ENCODE measurements at regions not wholly inside any gene's neighbourhood (a gene's known extent, or its start where the extent isn't known, plus 50 kb on each side); places are given as distances from the start of the nearest gene placed in this dataset.
"Not testable (repeated sequence)": the region's sequence is repeated elsewhere in the genome, so short reads cannot be mapped to it uniquely, and the experiment has no call there.

- no peak overlapping the region for H3K27ac ChIP-seq (ENCODE audit: insufficient read depth, low read depth, low read length, poor library complexity, severe bottlenecking)
- no peaks in the 10 kb centered on the region for H3K9me3 ChIP-seq (ENCODE audit: control insufficient read depth, low read length)
- H3K4me1 ChIP-seq (ENCODE audit: control insufficient read depth, insufficient read depth, low read length): no peaks in the 10 kb centered on the region
- H3K4me3 ChIP-seq (ENCODE audit: insufficient read depth, low read depth, low read length): no peak overlapping the region
- H3K27me3 ChIP-seq (ENCODE audit: control insufficient read depth, insufficient read depth, low read length, poor library complexity, severe bottlenecking): peaks cover 5% of the 10 kb centered on the region
- 88 to 94% methylated on average over 9 of the region's 9 CpGs for WGBS, 2 experiments
- H3K36me3 ChIP-seq (ENCODE audit: control insufficient read depth, insufficient read depth, low read length): no peaks in the 10 kb centered on the region
Observed at GRCh38 chr6:27183060-27183832, 64.3 kb upstream of the PRSS16 start.

DNA sequence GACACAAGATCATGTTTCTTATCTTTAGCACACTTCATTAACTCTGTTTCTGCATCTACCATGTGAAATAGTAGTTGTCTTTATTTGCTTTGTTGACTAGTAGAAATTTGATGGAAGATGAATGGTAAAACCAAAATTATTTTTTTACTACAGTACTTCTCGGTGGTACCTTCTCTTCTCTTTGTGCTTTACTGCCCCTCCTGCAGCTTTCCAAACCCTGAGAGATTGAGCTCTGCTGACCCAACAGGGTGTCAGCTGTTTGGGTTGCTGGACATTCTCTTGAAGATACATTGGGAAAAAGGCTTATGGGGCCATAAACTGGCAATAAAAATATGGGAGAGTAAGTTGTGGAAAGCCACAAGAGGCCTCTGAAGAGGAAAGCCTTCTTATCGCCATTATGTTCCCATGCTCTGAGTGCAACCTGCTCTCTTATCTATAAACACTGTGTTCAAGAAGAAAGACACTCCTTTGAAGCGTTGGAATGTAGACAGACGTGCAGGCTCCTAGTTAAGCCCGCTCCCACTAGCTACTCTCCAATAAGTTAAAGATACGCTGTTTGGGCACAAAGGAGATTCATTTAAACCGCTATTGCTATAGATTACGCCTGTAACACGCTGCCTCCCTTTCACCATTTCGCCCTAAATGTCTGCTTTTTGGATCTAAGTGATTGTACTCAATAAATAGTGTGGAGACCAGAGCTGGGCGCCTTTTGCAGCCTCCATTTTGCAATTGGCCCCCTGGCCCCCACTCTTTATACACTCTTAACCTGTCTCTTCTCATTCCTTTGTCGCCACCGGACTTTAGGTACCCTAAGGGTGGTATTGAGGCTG is 60.1 kb upstream of the PRSS16 start:
- Histone ChIP-seq H3K27me3 (ENCODE audit: control insufficient read depth, insufficient read depth, low read length, poor library complexity, severe bottlenecking) (peaks cover 5% of the 10 kb centered on the region), H3K36me3 (ENCODE audit: control insufficient read depth, insufficient read depth, low read length) (no peaks in the 10 kb centered on the region), H3K4me3 (ENCODE audit: insufficient read depth, low read depth, low read length) (peak overlapping the region; percentile 52), H3K9me3 (ENCODE audit: control insufficient read depth, low read length) (no peaks in the 10 kb centered on the region), H3K27ac (ENCODE audit: insufficient read depth, low read depth, low read length, poor library complexity, severe bottlenecking) (no peak overlapping the region), H3K4me1 (ENCODE audit: control insufficient read depth, insufficient read depth, low read length) (no peaks in the 10 kb centered on the region)
- 71 to 73% methylated on average over 12 to 13 of the region's 13 CpGs for WGBS, 2 experiments

DNA sequence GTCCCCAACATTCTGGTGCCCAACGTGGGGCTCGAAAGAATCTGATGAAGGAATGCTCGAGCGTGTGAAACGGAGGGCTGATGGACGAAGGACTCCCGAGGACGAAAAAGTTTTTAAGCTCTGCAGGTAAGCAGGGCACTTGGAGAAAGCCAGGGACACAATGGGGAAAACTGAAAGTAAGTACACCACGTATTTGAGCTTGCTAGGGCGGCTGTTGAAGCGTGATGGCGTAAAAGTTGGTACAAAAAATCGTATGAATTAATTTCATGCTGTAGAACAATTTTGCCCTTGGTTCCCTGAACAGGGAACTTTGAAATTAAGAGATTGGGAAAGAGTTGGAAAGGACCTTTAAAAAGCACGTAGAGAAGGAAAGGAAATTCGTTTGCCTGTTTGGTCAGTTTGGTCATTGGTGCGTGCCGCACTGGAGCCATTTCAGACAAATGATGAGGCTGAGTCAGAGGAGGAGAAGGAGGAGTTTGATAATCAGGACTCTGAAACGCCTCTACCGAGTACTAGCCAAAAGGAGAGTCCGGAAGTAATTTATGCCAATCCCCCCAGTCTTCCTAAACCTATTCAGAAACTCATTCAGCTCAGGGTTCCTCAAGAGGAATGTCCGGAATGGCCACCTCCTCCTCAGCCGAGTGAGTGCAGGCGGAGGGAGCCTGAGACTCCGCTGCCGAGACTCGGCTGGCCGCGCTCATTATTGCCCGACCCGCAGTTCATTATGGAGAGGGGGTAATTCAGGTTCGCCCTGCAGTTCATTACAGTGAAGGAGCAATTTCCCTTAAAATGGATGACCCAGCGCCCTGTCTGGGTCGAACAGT is 59.2 kb upstream of the PRSS16 start:
- WGBS, 2 experiments: 3 to 5% methylated on average over 33 of the region's 33 CpGs
- peak overlapping the region; percentile 38 for H3K27ac ChIP-seq (ENCODE audit: insufficient read depth, low read depth, low read length, poor library complexity, severe bottlenecking)

GRCh38 chr6:27188885-27189418 is 58.5 kb upstream of the PRSS16 start:
- peaks cover 5% of the 10 kb centered on the region for H3K27me3 ChIP-seq (ENCODE audit: control insufficient read depth, insufficient read depth, low read length, poor library complexity, severe bottlenecking)
- H3K36me3 ChIP-seq (ENCODE audit: control insufficient read depth, insufficient read depth, low read length): no peaks in the 10 kb centered on the region
- no peaks in the 10 kb centered on the region for H3K4me1 ChIP-seq (ENCODE audit: control insufficient read depth, insufficient read depth, low read length)
- H3K9me3 ChIP-seq (ENCODE audit: control insufficient read depth, low read length): no peaks in the 10 kb centered on the region
- no peak overlapping the region for H3K27ac ChIP-seq (ENCODE audit: insufficient read depth, low read depth, low read length, poor library complexity, severe bottlenecking)
- 24 to 27% methylated on average over 9 of the region's 10 CpGs for WGBS, 2 experiments
- H3K4me3 ChIP-seq (ENCODE audit: insufficient read depth, low read depth, low read length): peak overlapping the region; percentile 52

More for the DNA sequence above, 59.2 kb upstream of the PRSS16 start:
- Histone ChIP-seq H3K4me1 (ENCODE audit: control insufficient read depth, insufficient read depth, low read length) (no peaks in the 10 kb centered on the region), H3K27me3 (ENCODE audit: control insufficient read depth, insufficient read depth, low read length, poor library complexity, severe bottlenecking) (peaks cover 5% of the 10 kb centered on the region), H3K9me3 (ENCODE audit: control insufficient read depth, low read length) (no peaks in the 10 kb centered on the region), H3K36me3 (ENCODE audit: control insufficient read depth, insufficient read depth, low read length) (no peaks in the 10 kb centered on the region), H3K4me3 (ENCODE audit: insufficient read depth, low read depth, low read length) (peak overlapping the region; percentile 52)

DNA sequence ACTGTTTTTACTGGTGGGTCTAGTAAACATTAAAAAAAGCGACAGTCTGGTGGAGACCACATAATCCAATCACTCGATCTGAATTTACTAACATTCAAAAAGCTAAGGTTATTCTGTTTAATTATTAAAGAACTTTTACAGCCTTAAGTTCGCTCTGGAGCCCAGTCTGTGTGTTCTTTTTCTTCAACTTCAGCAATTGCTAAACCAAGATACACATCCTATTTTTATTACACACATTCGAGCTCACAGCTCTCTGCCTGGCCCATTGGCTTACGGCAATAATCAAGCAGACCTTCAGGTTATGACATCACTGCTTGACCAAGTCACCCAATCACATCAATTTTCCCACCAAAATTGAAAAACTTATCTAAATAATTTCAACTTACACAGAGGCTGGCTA is 57.4 kb upstream of the PRSS16 start:
- 89% methylated on average over 4 to 5 of the region's 5 CpGs for WGBS, 2 experiments
- H3K9me3 ChIP-seq (ENCODE audit: control insufficient read depth, low read length): no peaks in the 10 kb centered on the region
- H3K4me3 ChIP-seq (ENCODE audit: insufficient read depth, low read depth, low read length): no peak overlapping the region
- H3K27ac ChIP-seq (ENCODE audit: insufficient read depth, low read depth, low read length, poor library complexity, severe bottlenecking): no peak overlapping the region
- H3K36me3 ChIP-seq (ENCODE audit: control insufficient read depth, insufficient read depth, low read length): no peaks in the 10 kb centered on the region
- no peaks in the 10 kb centered on the region for H3K4me1 ChIP-seq (ENCODE audit: control insufficient read depth, insufficient read depth, low read length)
- peaks cover 5% of the 10 kb centered on the region for H3K27me3 ChIP-seq (ENCODE audit: control insufficient read depth, insufficient read depth, low read length, poor library complexity, severe bottlenecking)

DNA sequence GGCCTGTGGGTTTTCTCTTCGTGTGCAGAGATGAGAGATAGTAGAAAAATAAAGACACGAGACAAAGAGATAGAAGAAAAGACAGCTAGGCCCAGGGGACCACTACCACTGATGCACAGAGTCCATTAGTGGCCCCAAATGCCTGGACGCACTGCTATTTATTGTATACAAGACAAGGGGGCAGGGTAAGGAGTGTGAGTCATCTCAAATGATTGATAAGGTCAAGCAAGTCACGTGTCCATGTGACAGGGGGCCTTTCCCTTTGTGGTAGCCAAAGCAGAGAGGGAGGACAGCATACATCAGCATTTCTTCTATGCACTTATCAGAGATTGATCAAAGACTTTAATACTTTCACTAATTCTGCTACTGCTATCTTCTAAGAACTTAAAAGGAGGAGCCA is 53.0 kb upstream of the PRSS16 start:
- not testable (repeated sequence) for H3K9me3 ChIP-seq (ENCODE audit: control insufficient read depth, low read length)

GRCh38 chr6:27195547-27195946 is 52.0 kb upstream of the PRSS16 start:
- H3K27me3 ChIP-seq (ENCODE audit: control insufficient read depth, insufficient read depth, low read length, poor library complexity, severe bottlenecking); H3K4me1 ChIP-seq (ENCODE audit: control insufficient read depth, insufficient read depth, low read length); H3K36me3 ChIP-seq (ENCODE audit: control insufficient read depth, insufficient read depth, low read length); H3K9me3 ChIP-seq (ENCODE audit: control insufficient read depth, low read length); H3K4me3 ChIP-seq (ENCODE audit: insufficient read depth, low read depth, low read length); H3K27ac ChIP-seq (ENCODE audit: insufficient read depth, low read depth, low read length, poor library complexity, severe bottlenecking): not testable (repeated sequence)
- 93 to 95% methylated on average over 3 of the region's 3 CpGs for WGBS, 2 experiments

More for the DNA sequence above, 53.0 kb upstream of the PRSS16 start:
- WGBS, 2 experiments: 88 to 90% methylated on average over 4 of the region's 4 CpGs
- H3K4me3 ChIP-seq (ENCODE audit: insufficient read depth, low read depth, low read length); H3K36me3 ChIP-seq (ENCODE audit: control insufficient read depth, insufficient read depth, low read length); H3K27ac ChIP-seq (ENCODE audit: insufficient read depth, low read depth, low read length, poor library complexity, severe bottlenecking); H3K4me1 ChIP-seq (ENCODE audit: control insufficient read depth, insufficient read depth, low read length); H3K27me3 ChIP-seq (ENCODE audit: control insufficient read depth, insufficient read depth, low read length, poor library complexity, severe bottlenecking): not testable (repeated sequence)
